Coronary artery (tissue), 2 donors: ENCODE measurements at regions not wholly inside any gene's neighbourhood (a gene's known extent, or its start where the extent isn't known, plus 50 kb on each side); places are given as distances from the start of the nearest gene placed in this dataset.

Experiments
- DNase-seq: peaks from one replicate; pipeline ENCODE4 v3.0.0-alpha.2; 2017; ENCODE audit warnings: low spot score
- H3K27ac ChIP-seq, 2 donors: fragments of 200-600 bp; sonication (generic); one replicate each; pipeline ENCODE4 v1.5.1; 2016 to 2019
- H3K4me3 ChIP-seq: fragments of 200-600 bp; sonication (generic); 2 replicates; pipeline ENCODE4 v1.5.1; 2016; ENCODE audit warnings: mild to moderate bottlenecking, moderate library complexity
- CTCF ChIP-seq: fragments of 200-600 bp; sonication (generic); IDR thresholded peaks from one replicate; pipeline ENCODE4 v1.5.1; 2019; ENCODE audit warnings: antibody characterized with exemption

- no peak for TF ChIP-seq CTCF
- DNase-seq = no peak
- Histone ChIP-seq H3K4me3 (no peak overlapping the region), H3K27ac (no peak overlapping the region)
Measured at GRCh38 chr14:98470663-98471062, 801.3 kb downstream of the BCL11B start.

GRCh38 chr14:98474900-98475299, 797.1 kb downstream of the BCL11B start:
- no peak for DNase-seq
- no peak overlapping the region for H3K27ac ChIP-seq
- no peak overlapping the region for H3K4me3 ChIP-seq
- TF ChIP-seq CTCF = no peak

- Histone ChIP-seq H3K27ac (no peak overlapping the region), H3K4me3 (no peak overlapping the region)
- no peak for TF ChIP-seq CTCF
- no peak for DNase-seq
Measured at GRCh38 chr14:98477935-98478334, 794.1 kb downstream of the BCL11B start.

- DNase-seq = no peak
- Histone ChIP-seq H3K4me3 (no peak overlapping the region), H3K27ac (no peak overlapping the region)
- no peak for TF ChIP-seq CTCF
Measured at GRCh38 chr14:98489115-98489514, 782.9 kb downstream of the BCL11B start.

GRCh38 chr14:98494582-98494981, 777.4 kb downstream of the BCL11B start:
- DNase-seq = no peak
- no peak overlapping the region for H3K27ac ChIP-seq
- H3K4me3 ChIP-seq = no peak overlapping the region
- TF ChIP-seq CTCF = no peak

- TF ChIP-seq CTCF = no peak
- Histone ChIP-seq H3K27ac (no peak overlapping the region), H3K4me3 (no peak overlapping the region)
- DNase-seq = no peak
Measured at GRCh38 chr14:98498019-98498885, 773.7 kb downstream of the BCL11B start.

GRCh38 chr14:98501335-98501734, 770.7 kb downstream of the BCL11B start:
- DNase-seq = no peak
- no peak for TF ChIP-seq CTCF
- H3K4me3 ChIP-seq = no peak overlapping the region
- H3K27ac ChIP-seq = no peak overlapping the region
